ENCODE measurements at regions not wholly inside any gene's neighbourhood (a gene's known extent, or its start where the extent isn't known, plus 50 kb on each side); places are given as distances from the start of the nearest gene placed in this dataset.

GRCh38 chr1:212551929-212552328, 56.6 kb upstream of the ATF3 start:
- H3K9me3 ChIP-seq (ENCODE audit: insufficient read depth, low read length), result no peaks in the 10 kb centered on the region
- no peak overlapping the region for H3K4me3 ChIP-seq (ENCODE audit: insufficient read depth, low read length, poor library complexity, severe bottlenecking)
- H2AFZ ChIP-seq (ENCODE audit: low read depth, low read length, severe bottlenecking), result no peak overlapping the region
- no peak for TF ChIP-seq EZH2phosphoT487 (conservative IDR thresholded peaks at IDR 0.05; ENCODE audit: low read length)
- H3K9me2 ChIP-seq (replicated peaks; ENCODE audit: insufficient read depth, low read length), result no peaks in the 10 kb centered on the region
- H3K27ac ChIP-seq (ENCODE audit: low read depth, low read length), result no peak overlapping the region
- H4K20me1 ChIP-seq (ENCODE audit: low read depth, low read length), result no peaks in the 10 kb centered on the region
- no peak overlapping the region for H3K9ac ChIP-seq (ENCODE audit: low read length)
- no peak overlapping the region for H3K4me2 ChIP-seq (ENCODE audit: low read depth, low read length, poor library complexity, severe bottlenecking)
- no peaks in the 10 kb centered on the region for H3K36me3 ChIP-seq (ENCODE audit: low read length)
- H3F3A ChIP-seq (ENCODE audit: insufficient read depth), result peaks cover 8% of the 10 kb centered on the region; the same call in 1 of the 2 replicates
- no peaks in the 10 kb centered on the region for H3K27me3 ChIP-seq (ENCODE audit: low read length)
- no peaks in the 10 kb centered on the region for H3K79me2 ChIP-seq (ENCODE audit: insufficient read depth, low read length)

GRCh38 chr1:212553676-212554075, 54.9 kb upstream of the ATF3 start:
- Histone ChIP-seq H3K9me2 (replicated peaks; ENCODE audit: insufficient read depth, low read length) (no peaks in the 10 kb centered on the region), H3K79me2 (ENCODE audit: insufficient read depth, low read length) (no peaks in the 10 kb centered on the region), H3K4me2 (ENCODE audit: low read depth, low read length, poor library complexity, severe bottlenecking) (no peak overlapping the region), H3F3A (ENCODE audit: insufficient read depth) (peaks cover 15% of the 10 kb centered on the region; the same call in 1 of the 2 replicates), H3K9me3 (ENCODE audit: insufficient read depth, low read length) (no peaks in the 10 kb centered on the region), H3K27ac (ENCODE audit: low read depth, low read length) (no peak overlapping the region), H4K20me1 (ENCODE audit: low read depth, low read length) (no peaks in the 10 kb centered on the region), H3K4me3 (ENCODE audit: insufficient read depth, low read length, poor library complexity, severe bottlenecking) (no peak overlapping the region), H3K27me3 (ENCODE audit: low read length) (no peaks in the 10 kb centered on the region), H3K9ac (ENCODE audit: low read length) (no peak overlapping the region), H2AFZ (ENCODE audit: low read depth, low read length, severe bottlenecking) (no peak overlapping the region), H3K36me3 (ENCODE audit: low read length) (no peaks in the 10 kb centered on the region)
- TF ChIP-seq EZH2phosphoT487 (conservative IDR thresholded peaks at IDR 0.05; ENCODE audit: low read length) (no peak), CTCF (IDR thresholded peaks at IDR 0.05; ENCODE audit: insufficient read depth, low read length, poor library complexity, severe bottlenecking) (no peak)

GRCh38 chr1:212554401-212554800, 54.2 kb upstream of the ATF3 start:
- Histone ChIP-seq H3K4me3 (ENCODE audit: insufficient read depth, low read length, poor library complexity, severe bottlenecking) (no peak overlapping the region), H3F3A (ENCODE audit: insufficient read depth) (peaks cover 15% of the 10 kb centered on the region; the same call in 1 of the 2 replicates), H3K4me2 (ENCODE audit: low read depth, low read length, poor library complexity, severe bottlenecking) (no peak overlapping the region), H3K9me2 (replicated peaks; ENCODE audit: insufficient read depth, low read length) (no peaks in the 10 kb centered on the region), H3K9ac (ENCODE audit: low read length) (no peak overlapping the region), H3K79me2 (ENCODE audit: insufficient read depth, low read length) (no peaks in the 10 kb centered on the region), H3K9me3 (ENCODE audit: insufficient read depth, low read length) (no peaks in the 10 kb centered on the region), H3K27ac (ENCODE audit: low read depth, low read length) (no peak overlapping the region), H3K36me3 (ENCODE audit: low read length) (no peaks in the 10 kb centered on the region), H4K20me1 (ENCODE audit: low read depth, low read length) (no peaks in the 10 kb centered on the region), H3K27me3 (ENCODE audit: low read length) (no peaks in the 10 kb centered on the region), H2AFZ (ENCODE audit: low read depth, low read length, severe bottlenecking) (no peak overlapping the region)
- TF ChIP-seq CTCF (IDR thresholded peaks at IDR 0.05; ENCODE audit: insufficient read depth, low read length, poor library complexity, severe bottlenecking), result no peak

- Histone ChIP-seq H4K20me1 (ENCODE audit: low read depth, low read length) (no peaks in the 10 kb centered on the region), H3K79me2 (ENCODE audit: insufficient read depth, low read length) (no peaks in the 10 kb centered on the region), H3K4me2 (ENCODE audit: low read depth, low read length, poor library complexity, severe bottlenecking) (no peak overlapping the region)
Observed at GRCh38 chr1:212555426-212555825, 53.1 kb upstream of the ATF3 start.

More at GRCh38 chr1:212555426-212555825, 53.1 kb upstream of the ATF3 start:
- Histone ChIP-seq H3F3A (ENCODE audit: insufficient read depth) (peaks cover 15% of the 10 kb centered on the region; the same call in 1 of the 2 replicates), H3K36me3 (ENCODE audit: low read length) (no peaks in the 10 kb centered on the region), H3K27ac (ENCODE audit: low read depth, low read length) (no peak overlapping the region), H3K27me3 (ENCODE audit: low read length) (no peaks in the 10 kb centered on the region), H3K9me3 (ENCODE audit: insufficient read depth, low read length) (no peaks in the 10 kb centered on the region), H3K9me2 (replicated peaks; ENCODE audit: insufficient read depth, low read length) (no peaks in the 10 kb centered on the region), H3K4me3 (ENCODE audit: insufficient read depth, low read length, poor library complexity, severe bottlenecking) (no peak overlapping the region), H3K9ac (ENCODE audit: low read length) (no peak overlapping the region), H2AFZ (ENCODE audit: low read depth, low read length, severe bottlenecking) (no peak overlapping the region)
- TF ChIP-seq CTCF (IDR thresholded peaks at IDR 0.05; ENCODE audit: insufficient read depth, low read length, poor library complexity, severe bottlenecking) (no peak), EZH2phosphoT487 (conservative IDR thresholded peaks at IDR 0.05; ENCODE audit: low read length) (no peak)

Measured in SU-DHL-6 (cell line).